Thyroid gland (tissue), 4 donors: ENCODE measurements at regions not wholly inside any gene's neighbourhood (a gene's known extent, or its start where the extent isn't known, plus 50 kb on each side); places are given as distances from the start of the nearest gene placed in this dataset.

Experiments used
- DNase-seq, 2 donors: peaks; one replicate each; pipeline ENCODE4 v3.0.0-alpha.2; 2019
- H3K27ac ChIP-seq, 3 donors: fragments of 200-600 bp; sonication (generic); 1 replicate in 2 of 3; 2 replicates in 1 of 3; pipeline ENCODE4 v1.5.1; 2016 to 2019; ENCODE audit warnings: mild to moderate bottlenecking in 1 of 3, moderate library complexity in 1 of 3
- H3K27me3 ChIP-seq: fragments of 200-600 bp; sonication (generic); one replicate; pipeline ENCODE4 v1.5.1; 2019
- H3K36me3 ChIP-seq, 2 donors: fragments of 200-600 bp; sonication (generic); one replicate each; pipeline ENCODE4 v1.5.1; 2016 to 2019
- H3K4me1 ChIP-seq, 2 donors: fragments of 200-600 bp; sonication (generic); one replicate each; pipeline ENCODE4 v1.5.1; 2017 to 2019
- H3K4me3 ChIP-seq, 3 donors: fragments of 200-600 bp; sonication (generic); replicated peaks in 1 of 3; 1 replicate in 2 of 3; 2 replicates in 1 of 3; pipeline ENCODE4 v1.5.1; 2016; ENCODE audit warnings: mild to moderate bottlenecking in 1 of 3
- H3K9me3 ChIP-seq: fragments of 200-600 bp; sonication (generic); one replicate; pipeline ENCODE4 v1.5.1; 2017
- POLR2A ChIP-seq, 2 donors: fragments of 450-650 bp; IDR thresholded peaks; one replicate each; pipeline ENCODE4 v1.6.1; 2017; ENCODE audit warnings: antibody characterized with exemption in 2 of 2, mild to moderate bottlenecking in 2 of 2, moderate library complexity in 1 of 2
- WGBS, 2 donors: methylation state at CpG; one replicate each; pipeline ENCODE4 v1.1.5; 2017; 5-methylcytosine and 5-hydroxymethylcytosine counted together
- intact Hi-C: fragments of 100-400 bp; cut with DNase I; formaldehyde crosslinking; loops from one replicate; pipeline ENCODE4 v1.15.1; 2023
- TF ChIP-seq, protein P1 (sequence below), 6 experiments: fragments of 200-600 bp in 3 of 6; fragments of 450-650 bp in 3 of 6; sonication (generic) in 3 of 6; IDR thresholded peaks; one replicate each; pipeline ENCODE4 v1.5.1; 2016 to 2019; ENCODE audit warnings: antibody characterized with exemption in 6 of 6, mild to moderate bottlenecking in 2 of 6, inconsistent platforms in 1 of 6, moderate library complexity in 1 of 6

DNA sequence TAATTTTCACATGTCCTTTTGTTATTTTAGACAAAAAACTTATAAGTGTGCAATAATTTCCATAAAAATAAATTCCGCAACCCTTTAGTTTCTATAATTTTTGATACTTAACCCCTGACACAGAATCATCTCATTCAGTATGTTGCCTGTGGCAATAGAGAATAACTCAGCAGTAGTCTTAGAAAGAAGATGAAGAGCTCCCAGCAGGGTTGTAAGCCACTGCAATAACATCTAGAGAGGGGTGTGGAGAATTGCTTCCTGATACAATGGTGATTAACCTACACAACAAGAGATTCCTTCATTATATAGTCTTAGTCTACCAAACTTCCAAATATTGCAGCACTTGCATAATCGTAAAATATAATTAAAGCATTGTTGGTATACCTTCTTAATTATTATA, 118.9 kb downstream of the TMX3 start:
- DNase-seq, result no peak
- intact Hi-C loops, result no loop called here
- H3K9me3 ChIP-seq, result no peaks in the 10 kb centered on the region
- WGBS, 2 donors, result 90 to 92% methylated on average over 2 of the region's 2 CpGs
- no peak overlapping the region for H3K4me3 ChIP-seq
- no peak overlapping the region for H3K27ac ChIP-seq
- TF ChIP-seq, protein P1, sequence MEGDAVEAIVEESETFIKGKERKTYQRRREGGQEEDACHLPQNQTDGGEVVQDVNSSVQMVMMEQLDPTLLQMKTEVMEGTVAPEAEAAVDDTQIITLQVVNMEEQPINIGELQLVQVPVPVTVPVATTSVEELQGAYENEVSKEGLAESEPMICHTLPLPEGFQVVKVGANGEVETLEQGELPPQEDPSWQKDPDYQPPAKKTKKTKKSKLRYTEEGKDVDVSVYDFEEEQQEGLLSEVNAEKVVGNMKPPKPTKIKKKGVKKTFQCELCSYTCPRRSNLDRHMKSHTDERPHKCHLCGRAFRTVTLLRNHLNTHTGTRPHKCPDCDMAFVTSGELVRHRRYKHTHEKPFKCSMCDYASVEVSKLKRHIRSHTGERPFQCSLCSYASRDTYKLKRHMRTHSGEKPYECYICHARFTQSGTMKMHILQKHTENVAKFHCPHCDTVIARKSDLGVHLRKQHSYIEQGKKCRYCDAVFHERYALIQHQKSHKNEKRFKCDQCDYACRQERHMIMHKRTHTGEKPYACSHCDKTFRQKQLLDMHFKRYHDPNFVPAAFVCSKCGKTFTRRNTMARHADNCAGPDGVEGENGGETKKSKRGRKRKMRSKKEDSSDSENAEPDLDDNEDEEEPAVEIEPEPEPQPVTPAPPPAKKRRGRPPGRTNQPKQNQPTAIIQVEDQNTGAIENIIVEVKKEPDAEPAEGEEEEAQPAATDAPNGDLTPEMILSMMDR (IDR thresholded peaks at IDR 0.05), result no peak
- no peak for TF ChIP-seq POLR2A (IDR thresholded peaks at IDR 0.05)
- no peaks in the 10 kb centered on the region for H3K36me3 ChIP-seq
- no peaks in the 10 kb centered on the region for H3K27me3 ChIP-seq
- no peaks in the 10 kb centered on the region for H3K4me1 ChIP-seq

DNA sequence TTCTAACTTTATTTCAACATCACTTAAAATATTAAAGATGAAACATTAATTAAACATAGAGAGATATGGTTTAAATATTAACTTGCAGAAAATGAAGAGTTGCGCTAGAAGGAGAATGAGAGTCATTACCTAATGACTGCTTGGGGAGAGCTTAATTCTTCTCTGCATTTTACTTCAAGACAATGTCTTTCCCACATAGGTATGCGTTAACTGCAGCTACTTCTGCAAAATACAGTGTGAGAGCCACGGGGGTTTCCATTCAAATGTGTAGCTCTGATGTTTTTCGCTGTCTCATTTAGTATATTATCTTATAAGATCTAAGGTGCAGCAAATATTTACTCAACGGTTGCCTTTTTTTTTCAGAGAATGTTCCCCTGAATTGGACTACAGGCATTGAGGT, 126.7 kb downstream of the TMX3 start:
- Histone ChIP-seq H3K36me3 (no peaks in the 10 kb centered on the region), H3K27ac (no peak overlapping the region), H3K27me3 (no peaks in the 10 kb centered on the region), H3K4me1 (no peaks in the 10 kb centered on the region), H3K9me3 (no peaks in the 10 kb centered on the region), H3K4me3 (no peak overlapping the region)
- no peak for TF ChIP-seq POLR2A (IDR thresholded peaks at IDR 0.05)
- TF ChIP-seq, protein P1 (IDR thresholded peaks at IDR 0.05), result no peak
- DNase-seq, result no peak
- 63 to 68% methylated on average over 5 of the region's 5 CpGs for WGBS, 2 donors
- intact Hi-C loops, result no loop called here

DNA sequence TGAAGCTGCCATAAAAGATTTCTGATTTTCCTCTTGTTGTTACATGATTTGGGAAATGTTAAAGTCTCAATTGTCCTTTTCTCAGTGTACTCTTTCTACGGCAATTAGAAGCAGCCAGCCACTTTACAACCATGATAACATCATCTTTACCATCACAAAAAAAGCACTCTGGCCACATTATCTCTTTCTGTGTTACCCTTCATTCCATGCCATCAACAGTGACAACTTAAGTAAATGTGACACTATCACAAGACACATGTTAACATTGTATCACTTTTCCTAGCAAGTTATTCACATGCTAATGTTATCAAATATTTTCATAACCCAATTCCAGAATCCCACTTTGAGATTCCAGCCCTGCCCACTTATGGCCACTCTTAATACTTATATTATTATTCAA, 131.2 kb downstream of the TMX3 start:
- DNase-seq, result no peak
- TF ChIP-seq POLR2A (IDR thresholded peaks at IDR 0.05), result no peak
- TF ChIP-seq, protein P1 (IDR thresholded peaks at IDR 0.05), result no peak
- WGBS, 2 donors, result 41 to 46% methylated on average over 1 of the region's 1 CpG
- no peak overlapping the region for H3K27ac ChIP-seq
- no peaks in the 10 kb centered on the region for H3K4me1 ChIP-seq
- H3K36me3 ChIP-seq, result no peaks in the 10 kb centered on the region
- H3K27me3 ChIP-seq, result no peaks in the 10 kb centered on the region
- no peaks in the 10 kb centered on the region for H3K9me3 ChIP-seq
- H3K4me3 ChIP-seq, result no peak overlapping the region
- intact Hi-C loops, result no loop called here

DNA sequence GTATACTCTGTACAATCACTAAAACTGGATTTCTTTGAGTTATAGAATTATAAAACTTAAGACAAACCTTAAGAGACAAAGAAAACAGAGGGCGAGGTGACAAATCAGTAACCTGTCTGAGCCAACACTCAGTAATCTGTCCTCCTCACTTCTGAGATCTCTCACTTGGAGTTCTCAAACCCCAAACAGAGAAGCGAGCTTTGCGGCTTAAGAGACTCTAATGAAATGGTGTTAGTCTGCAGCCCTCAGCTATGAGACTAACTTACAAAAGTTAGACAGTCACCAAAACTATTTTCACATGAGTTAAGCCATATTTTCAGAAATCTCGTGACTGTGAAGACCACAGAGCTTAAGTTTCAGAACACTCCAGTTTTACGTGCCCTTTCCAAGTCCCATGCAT, 140.6 kb downstream of the TMX3 start:
- no peak for TF ChIP-seq POLR2A (IDR thresholded peaks at IDR 0.05)
- TF ChIP-seq, protein P1 (IDR thresholded peaks at IDR 0.05), result no peak
- Histone ChIP-seq H3K27ac (no peak overlapping the region), H3K4me1 (no peaks in the 10 kb centered on the region), H3K4me3 (no peak overlapping the region), H3K9me3 (no peaks in the 10 kb centered on the region), H3K27me3 (no peaks in the 10 kb centered on the region), H3K36me3 (no peaks in the 10 kb centered on the region)
- no peak for DNase-seq
- intact Hi-C loops, result no loop called here
- WGBS, 2 donors, result 78 to 82% methylated on average over 5 of the region's 5 CpGs

DNA sequence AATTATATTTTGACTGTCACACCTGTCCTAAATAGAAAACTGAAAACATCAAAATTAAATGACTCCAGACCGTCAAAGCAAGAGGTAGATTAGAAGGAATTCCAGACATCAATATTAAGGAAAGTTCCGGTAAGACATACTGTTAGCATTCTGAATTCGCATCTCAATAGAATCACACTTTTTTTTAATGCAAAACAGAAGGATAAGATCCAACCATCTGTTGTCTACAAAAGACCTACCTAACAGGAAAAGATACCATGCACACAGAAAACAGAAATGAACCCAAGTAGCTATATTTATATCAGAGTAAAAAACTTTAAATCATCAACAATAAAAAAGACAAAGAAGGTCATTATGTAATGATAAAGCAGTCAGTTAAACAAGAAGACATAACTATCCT, 145.0 kb downstream of the TMX3 start:
- no peaks in the 10 kb centered on the region for H3K9me3 ChIP-seq
- DNase-seq, result no peak
- H3K27me3 ChIP-seq, result no peaks in the 10 kb centered on the region
- no peak overlapping the region for H3K4me3 ChIP-seq
- WGBS, 2 donors, result 91 to 92% methylated on average over 3 of the region's 3 CpGs
- H3K36me3 ChIP-seq, result no peaks in the 10 kb centered on the region
- H3K4me1 ChIP-seq, result no peaks in the 10 kb centered on the region
- H3K27ac ChIP-seq, result no peak overlapping the region
- TF ChIP-seq, protein P1 (IDR thresholded peaks at IDR 0.05), result no peak
- TF ChIP-seq POLR2A (IDR thresholded peaks at IDR 0.05), result no peak
- intact Hi-C loops, result no loop called here
